BLaER1 (cell line): ENCODE measurements at regions not wholly inside any gene's neighbourhood (a gene's known extent, or its start where the extent isn't known, plus 50 kb on each side); places are given as distances from the start of the nearest gene placed in this dataset.

Experiments used
- H3K27ac ChIP-seq: shearing (Covaris generic); formaldehyde crosslinking; 2 replicates; pipeline ENCODE4 v1.8.1; 2022
- H3K27me3 ChIP-seq: shearing (Covaris generic); formaldehyde crosslinking; 2 replicates; pipeline ENCODE4 v1.8.1; 2022
- H3K36me3 ChIP-seq: shearing (Covaris generic); formaldehyde crosslinking; 2 replicates; pipeline ENCODE4 v1.8.1; 2022
- H3K4me1 ChIP-seq: shearing (Covaris generic); formaldehyde crosslinking; 2 replicates; pipeline ENCODE4 v1.8.1; 2022
- H3K4me2 ChIP-seq: shearing (Covaris generic); formaldehyde crosslinking; 2 replicates; pipeline ENCODE4 v1.8.1; 2022
- H3K4me3 ChIP-seq: shearing (Covaris generic); formaldehyde crosslinking; 2 replicates; pipeline ENCODE4 v1.8.1; 2022
- H3K9ac ChIP-seq: shearing (Covaris generic); formaldehyde crosslinking; 2 replicates; pipeline ENCODE4 v1.8.1; 2022
- H3K9me3 ChIP-seq: shearing (Covaris generic); formaldehyde crosslinking; 2 replicates; pipeline ENCODE4 v1.8.1; 2022
- H4K20me1 ChIP-seq: shearing (Covaris generic); formaldehyde crosslinking; 2 replicates; pipeline ENCODE4 v1.8.1; 2022
- Cebpa-rat ChIP-seq: shearing (Covaris generic); IDR thresholded peaks from 2 replicates; pipeline ENCODE4 v1.8.1; 2022

- no peaks in the 10 kb centered on the region for H4K20me1 ChIP-seq
- H3K9ac ChIP-seq, result no peak overlapping the region
- H3K4me2 ChIP-seq, result no peak overlapping the region
- no peaks in the 10 kb centered on the region for H3K27me3 ChIP-seq
- no peaks in the 10 kb centered on the region for H3K36me3 ChIP-seq
- no peaks in the 10 kb centered on the region for H3K4me1 ChIP-seq
- TF ChIP-seq Cebpa-rat, result no peak
- no peak overlapping the region for H3K27ac ChIP-seq
- no peak overlapping the region for H3K4me3 ChIP-seq
- no peaks in the 10 kb centered on the region for H3K9me3 ChIP-seq
Measured at GRCh38 chr2:126431136-126431535, 224.8 kb upstream of the GYPC start.

- no peak for TF ChIP-seq Cebpa-rat
- Histone ChIP-seq H4K20me1 (no peaks in the 10 kb centered on the region), H3K27me3 (no peaks in the 10 kb centered on the region), H3K36me3 (no peaks in the 10 kb centered on the region), H3K9me3 (no peaks in the 10 kb centered on the region), H3K9ac (no peak overlapping the region), H3K4me1 (no peaks in the 10 kb centered on the region), H3K27ac (no peak overlapping the region), H3K4me2 (no peak overlapping the region), H3K4me3 (no peak overlapping the region)
Measured at GRCh38 chr2:126436411-126436810, 219.5 kb upstream of the GYPC start.

GRCh38 chr2:126437016-126437415 lies 218.9 kb upstream of the GYPC start:
- no peak overlapping the region for H3K4me2 ChIP-seq

GRCh38 chr2:126444512-126444911 lies 211.4 kb upstream of the GYPC start:
- no peak overlapping the region for H3K9ac ChIP-seq
- no peaks in the 10 kb centered on the region for H3K27me3 ChIP-seq
- H3K9me3 ChIP-seq, result no peaks in the 10 kb centered on the region
- H3K4me2 ChIP-seq, result no peak overlapping the region
- TF ChIP-seq Cebpa-rat, result no peak
- H4K20me1 ChIP-seq, result no peaks in the 10 kb centered on the region
- no peak overlapping the region for H3K27ac ChIP-seq
- no peaks in the 10 kb centered on the region for H3K4me1 ChIP-seq
- no peak overlapping the region for H3K4me3 ChIP-seq
- H3K36me3 ChIP-seq, result no peaks in the 10 kb centered on the region

More at GRCh38 chr2:126437016-126437415, 218.9 kb upstream of the GYPC start:
- TF ChIP-seq Cebpa-rat, result no peak
- Histone ChIP-seq H3K9ac (no peak overlapping the region), H4K20me1 (no peaks in the 10 kb centered on the region), H3K27ac (no peak overlapping the region), H3K36me3 (no peaks in the 10 kb centered on the region), H3K9me3 (no peaks in the 10 kb centered on the region), H3K4me3 (no peak overlapping the region), H3K4me1 (no peaks in the 10 kb centered on the region), H3K27me3 (no peaks in the 10 kb centered on the region)

- no peaks in the 10 kb centered on the region for H4K20me1 ChIP-seq
- no peaks in the 10 kb centered on the region for H3K9me3 ChIP-seq
- H3K4me2 ChIP-seq, result no peak overlapping the region
- H3K36me3 ChIP-seq, result no peaks in the 10 kb centered on the region
- no peaks in the 10 kb centered on the region for H3K27me3 ChIP-seq
- no peak overlapping the region for H3K4me3 ChIP-seq
- no peak overlapping the region for H3K9ac ChIP-seq
- no peak overlapping the region for H3K27ac ChIP-seq
- TF ChIP-seq Cebpa-rat, result no peak
- no peaks in the 10 kb centered on the region for H3K4me1 ChIP-seq
Measured at GRCh38 chr2:126446106-126446695, 209.8 kb upstream of the GYPC start.

GRCh38 chr2:126448611-126449010 lies 207.3 kb upstream of the GYPC start:
- H3K9me3 ChIP-seq, result no peaks in the 10 kb centered on the region
- H3K4me2 ChIP-seq, result no peak overlapping the region
- TF ChIP-seq Cebpa-rat, result no peak
- H4K20me1 ChIP-seq, result no peaks in the 10 kb centered on the region
- H3K4me3 ChIP-seq, result no peak overlapping the region
- no peaks in the 10 kb centered on the region for H3K4me1 ChIP-seq
- H3K36me3 ChIP-seq, result no peaks in the 10 kb centered on the region
- no peak overlapping the region for H3K27ac ChIP-seq
- H3K9ac ChIP-seq, result no peak overlapping the region
- H3K27me3 ChIP-seq, result no peaks in the 10 kb centered on the region

- no peaks in the 10 kb centered on the region for H3K27me3 ChIP-seq
- no peak for TF ChIP-seq Cebpa-rat
Measured at GRCh38 chr2:126449677-126450076, 206.3 kb upstream of the GYPC start.

GRCh38 chr2:126463892-126464674 lies 191.9 kb upstream of the GYPC start:
- no peaks in the 10 kb centered on the region for H3K27me3 ChIP-seq
- no peak overlapping the region for H3K4me3 ChIP-seq
- no peak overlapping the region for H3K9ac ChIP-seq
- H3K9me3 ChIP-seq, result no peaks in the 10 kb centered on the region; the same call in 1 of the 2 replicates
- H4K20me1 ChIP-seq, result no peaks in the 10 kb centered on the region
- no peak for TF ChIP-seq Cebpa-rat
- no peaks in the 10 kb centered on the region for H3K4me1 ChIP-seq
- H3K36me3 ChIP-seq, result no peaks in the 10 kb centered on the region
- no peak overlapping the region for H3K27ac ChIP-seq
- no peak overlapping the region for H3K4me2 ChIP-seq

More at GRCh38 chr2:126449677-126450076, 206.3 kb upstream of the GYPC start:
- no peaks in the 10 kb centered on the region for H3K4me1 ChIP-seq
- no peak overlapping the region for H3K4me3 ChIP-seq
- H3K9me3 ChIP-seq, result no peaks in the 10 kb centered on the region
- H3K36me3 ChIP-seq, result no peaks in the 10 kb centered on the region
- no peak overlapping the region for H3K4me2 ChIP-seq
- H4K20me1 ChIP-seq, result no peaks in the 10 kb centered on the region
- no peak overlapping the region for H3K27ac ChIP-seq
- no peak overlapping the region for H3K9ac ChIP-seq

- H3K4me1 ChIP-seq, result no peaks in the 10 kb centered on the region
- H3K36me3 ChIP-seq, result no peaks in the 10 kb centered on the region
- TF ChIP-seq Cebpa-rat, result no peak
- no peak overlapping the region for H3K27ac ChIP-seq
- H3K9ac ChIP-seq, result no peak overlapping the region
- no peaks in the 10 kb centered on the region; the same call in 1 of the 2 replicates for H3K9me3 ChIP-seq
- no peak overlapping the region for H3K4me3 ChIP-seq
- no peaks in the 10 kb centered on the region for H3K27me3 ChIP-seq
- H3K4me2 ChIP-seq, result no peak overlapping the region
- no peaks in the 10 kb centered on the region for H4K20me1 ChIP-seq
Measured at GRCh38 chr2:126467367-126468054, 188.4 kb upstream of the GYPC start.

- Histone ChIP-seq H3K4me1 (no peaks in the 10 kb centered on the region), H3K4me3 (no peak overlapping the region), H3K4me2 (no peak overlapping the region), H3K36me3 (no peaks in the 10 kb centered on the region), H3K27me3 (no peaks in the 10 kb centered on the region), H3K9me3 (peaks cover 9% of the 10 kb centered on the region), H3K27ac (no peak overlapping the region), H4K20me1 (no peaks in the 10 kb centered on the region), H3K9ac (no peak overlapping the region)
- TF ChIP-seq Cebpa-rat, result no peak
Measured at GRCh38 chr2:126475031-126475430, 180.9 kb upstream of the GYPC start.
